K562 (cell line): ENCODE measurements at regions not wholly inside any gene's neighbourhood (a gene's known extent, or its start where the extent isn't known, plus 50 kb on each side); places are given as distances from the start of the nearest gene placed in this dataset.

Source experiments
- ASH1L ChIP-seq: fragments of 450-650 bp; IDR thresholded peaks from 2 replicates; pipeline ENCODE4 v1.6.1; 2018; ENCODE audit warnings: borderline replicate concordance, mild to moderate bottlenecking, low read depth; ENCODE audit not compliant: partially characterized antibody
- CGGBP1 ChIP-seq: fragments of 250-450 bp; sonication (Bioruptor Pico); IDR thresholded peaks from 2 replicates; pipeline ENCODE4 v1.9.0; 2021; ENCODE audit warnings: mild to moderate bottlenecking
- COPS2 ChIP-seq: fragments of 450-650 bp; conservative IDR thresholded peaks from 2 replicates; pipeline ENCODE4 v1.6.1; 2016; ENCODE audit warnings: mild to moderate bottlenecking, moderate library complexity
- CXXC5 ChIP-seq: fragments of 250-450 bp; sonication (Bioruptor Pico); IDR thresholded peaks from 2 replicates; pipeline ENCODE4 v1.8.0; 2022; ENCODE audit warnings: inconsistent platforms, mild to moderate bottlenecking, moderate library complexity
- ELF4 ChIP-seq: fragments of 450-650 bp; formaldehyde crosslinking; IDR thresholded peaks from 2 replicates; pipeline ENCODE4 v1.4.0; 2022; ENCODE audit warnings: missing genetic modification characterization
- ETV5 ChIP-seq: sonication (generic); formaldehyde crosslinking; IDR thresholded peaks from 2 replicates; pipeline ENCODE4 v1.4.0; 2020; ENCODE audit warnings: low read depth, mild to moderate bottlenecking, missing genetic modification reagents
- EWSR1 ChIP-seq: fragments of 450-650 bp; IDR thresholded peaks from 2 replicates; pipeline ENCODE4 v1.6.1; 2018; ENCODE audit warnings: borderline replicate concordance, mild to moderate bottlenecking, low read depth, moderate library complexity; ENCODE audit not compliant: partially characterized antibody
- FOXJ3 ChIP-seq: sonication (generic); formaldehyde crosslinking; IDR thresholded peaks from 2 replicates; pipeline ENCODE4 v1.4.0; 2020; ENCODE audit warnings: mild to moderate bottlenecking, missing genetic modification reagents
- GABPB1 ChIP-seq: sonication (generic); formaldehyde crosslinking; IDR thresholded peaks from 2 replicates; pipeline ENCODE4 v1.8.0; 2022; ENCODE audit warnings: mild to moderate bottlenecking, missing genetic modification reagents
- HDAC8 ChIP-seq: fragments of 450-650 bp; IDR thresholded peaks from 2 replicates; pipeline ENCODE4 v1.6.1; 2016; ENCODE audit warnings: mild to moderate bottlenecking, missing genetic modification characterization, moderate library complexity, missing compliant biosample characterization
- HLTF ChIP-seq: fragments of 450-650 bp; IDR thresholded peaks from 2 replicates; pipeline ENCODE4 v1.6.1; 2016
- HOMEZ ChIP-seq: fragments of 250-450 bp; sonication (Bioruptor Pico); IDR thresholded peaks from 2 replicates; pipeline ENCODE4 v1.4.0; 2020; ENCODE audit warnings: mild to moderate bottlenecking, moderate library complexity
- MAX ChIP-seq: sonication (generic); formaldehyde crosslinking; IDR thresholded peaks from 2 replicates; pipeline ENCODE4 v1.9.0; 2022; ENCODE audit warnings: mild to moderate bottlenecking, missing genetic modification reagents
- MAZ ChIP-seq, 2 experiments: fragments of 450-650 bp in 1 of 2; sonication (generic) in 1 of 2; formaldehyde crosslinking; IDR thresholded peaks in 1 of 2; conservative IDR thresholded peaks in 1 of 2; 2 replicates each; pipeline versions ENCODE4 v1.4.0 to v1.5.0; 2020; ENCODE audit warnings: mild to moderate bottlenecking in 1 of 2, missing genetic modification reagents in 1 of 2
- MCM5 ChIP-seq: fragments of 450-650 bp; IDR thresholded peaks from 2 replicates; pipeline ENCODE4 v1.6.1; 2016; ENCODE audit warnings: low read depth
- MNT ChIP-seq, 2 experiments: fragments of 450-650 bp; conservative IDR thresholded peaks; 2 replicates each; pipeline ENCODE4 v1.6.1; 2017; ENCODE audit warnings: mild to moderate bottlenecking in 2 of 2, moderate library complexity in 2 of 2
- MTA2 ChIP-seq: fragments of 450-650 bp; IDR thresholded peaks from 2 replicates; pipeline ENCODE4 v1.6.1; 2016; ENCODE audit warnings: low read depth
- PTBP1 ChIP-seq: fragments of 200-400 bp; formaldehyde crosslinking; IDR thresholded peaks from 2 replicates; pipeline ENCODE4 v1.6.1; 2017; ENCODE audit warnings: low read depth, low read length
- ZBTB5 ChIP-seq: fragments of 450-650 bp; IDR thresholded peaks from 2 replicates; pipeline ENCODE4 v1.6.1; 2017; ENCODE audit warnings: antibody characterized with exemption
- ZNF12 ChIP-seq: sonication (generic); formaldehyde crosslinking; IDR thresholded peaks from 2 replicates; pipeline ENCODE4 v1.4.0; 2020; ENCODE audit warnings: mild to moderate bottlenecking, missing genetic modification reagents
- ZNF274 ChIP-seq: IDR thresholded peaks from 2 replicates; pipeline ENCODE4 v1.6.1; 2011; ENCODE audit warnings: low read depth, mild to moderate bottlenecking, low read length, moderate library complexity, borderline replicate concordance
- ZNF316 ChIP-seq: fragments of 450-650 bp; IDR thresholded peaks from 2 replicates; pipeline ENCODE4 v1.6.1; 2016
- ZNF512 ChIP-seq: IDR thresholded peaks from 2 replicates; pipeline ENCODE4 v1.6.1; 2016; ENCODE audit warnings: missing genetic modification characterization, missing compliant biosample characterization

GRCh38 chr2:17133052-17133671, 385.1 kb downstream of the RAD51AP2 start (continued):
- TF ChIP-seq ZNF316 (no peak), MAX (CRISPR knock-in tag) (no peak), ETV5 (no peak), PTBP1 (no peak), ELF4 (CRISPR knock-in tag) (no peak), HOMEZ (CRISPR knock-in tag) (no peak), GABPB1 (peak; percentile 50), ASH1L (no peak), CGGBP1 (CRISPR knock-in tag) (no peak), ZNF512 (tag) (no peak), EWSR1 (no peak), FOXJ3 (CRISPR knock-in tag) (no peak), ZBTB5 (no peak), MAZ (CRISPR knock-in tag; conservative IDR thresholded peaks at IDR 0.05 in 1 of 2, IDR thresholded peaks at IDR 0.05 in 1 of 2) (0 out of 4 replicates have a peak, but pooled peaks of 1 of the 2 experiments have one; percentile 31), ZNF12 (no peak), HLTF (no peak), MTA2 (0 out of 2 replicates have a peak, but pooled peaks have one; percentile 53), ZNF274 (no peak), MNT (conservative IDR thresholded peaks at IDR 0.05) (peak in 1 of 2 experiments; percentile 43; a peak in 1 of 4 replicates), HDAC8 (tag) (no peak), CXXC5 (CRISPR knock-in tag) (no peak), MCM5 (no peak), COPS2 (no peak)
